H54 (cell line): ENCODE measurements at regions not wholly inside any gene's neighbourhood (a gene's known extent, or its start where the extent isn't known, plus 50 kb on each side); places are given as distances from the start of the nearest gene placed in this dataset.

Experiments
- DNase-seq: peaks from one replicate; pipeline ENCODE4 v3.0.0; 2011; ENCODE audit warnings: low spot score, mixed read lengths; ENCODE audit not compliant: insufficient read length
- FAIRE-seq: peaks from 3 replicates; lab custom pipeline; 2011; peaks lifted over from hg19 to GRCh38; lab: Jason Lieb, UNC
- POLR2A ChIP-seq: IDR thresholded peaks from 2 replicates; pipeline ENCODE4 v1.6.1; 2011; ENCODE audit warnings: low read depth, mild to moderate bottlenecking, low read length

DNA sequence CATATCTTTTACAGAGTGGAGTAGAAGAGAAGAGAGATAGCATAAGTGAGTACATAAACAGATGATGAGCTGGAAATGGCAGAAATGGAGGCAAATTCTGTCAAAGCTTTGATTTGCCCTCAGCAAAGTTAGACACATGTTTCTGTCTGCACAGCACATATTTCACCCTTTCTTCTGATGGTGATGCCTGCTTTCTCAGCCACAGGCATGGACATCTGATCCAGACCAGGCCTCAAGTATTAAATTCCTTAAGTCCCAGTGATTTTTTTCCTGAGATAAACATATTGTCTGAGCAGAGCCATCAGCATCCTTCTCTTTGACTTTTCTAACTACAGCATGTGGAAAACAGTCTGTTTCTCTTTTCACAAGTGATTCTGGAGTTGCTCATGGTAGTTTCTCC, 409.8 kb downstream of the MAN2A1 start:
- no peak for TF ChIP-seq POLR2A
- FAIRE-seq, result no peak

DNA sequence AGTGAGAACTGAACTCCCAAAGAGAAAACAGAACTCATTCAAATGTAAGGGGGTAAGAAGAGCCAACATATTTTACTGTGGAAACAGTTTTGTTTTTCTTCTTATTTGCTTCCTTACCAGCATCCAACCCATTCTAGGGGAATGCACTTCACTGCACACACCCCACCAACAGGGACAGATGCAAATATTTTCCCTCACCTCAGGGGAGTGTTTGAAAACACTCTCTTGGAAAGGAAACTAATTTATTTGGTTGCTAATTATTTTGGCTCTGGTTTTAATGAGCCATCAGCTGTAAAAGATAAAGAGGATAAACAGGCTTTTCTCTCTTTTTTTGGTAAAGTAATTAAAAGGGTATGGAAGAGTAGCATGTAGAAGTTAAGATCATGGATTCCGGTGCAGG, 413.4 kb downstream of the MAN2A1 start:
- no peak for FAIRE-seq
- TF ChIP-seq POLR2A, result no peak
- DNase-seq, result no peak

More for the DNA sequence above, 409.8 kb downstream of the MAN2A1 start:
- no peak for DNase-seq

DNA sequence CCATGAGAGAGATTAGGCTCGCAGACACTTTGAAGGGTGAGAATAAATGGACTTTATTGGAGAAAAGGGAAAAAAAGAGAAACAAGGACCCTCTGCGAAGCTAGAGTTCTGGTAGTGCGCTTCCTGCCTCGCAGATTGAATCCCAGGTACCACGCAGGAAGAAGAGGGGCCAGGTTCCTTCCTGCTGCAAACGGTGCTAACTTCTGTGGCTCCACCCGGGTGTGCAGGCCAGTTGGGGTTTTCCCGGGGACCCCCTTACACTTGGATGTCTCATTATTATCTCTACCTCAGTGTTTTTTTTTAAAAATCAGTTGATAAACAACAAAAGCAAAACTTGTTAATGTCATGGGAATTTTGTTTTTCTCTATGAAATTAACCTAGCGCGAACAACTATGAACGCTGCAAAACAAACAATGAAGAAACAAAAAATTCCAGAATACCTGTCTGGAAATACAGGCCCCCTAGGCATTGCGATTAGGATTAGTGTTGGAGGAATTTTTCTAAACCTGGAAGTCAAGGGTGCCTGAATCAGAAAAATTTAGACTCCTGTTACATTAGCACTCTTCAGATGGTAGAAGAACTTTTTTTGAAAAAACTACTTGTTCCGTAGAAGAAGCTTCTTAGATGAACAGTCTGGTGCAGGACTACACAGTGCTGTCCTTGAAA, 414.5 kb downstream of the MAN2A1 start:
- DNase-seq (no peak), FAIRE-seq (no peak)
- TF ChIP-seq POLR2A, result no peak

DNA sequence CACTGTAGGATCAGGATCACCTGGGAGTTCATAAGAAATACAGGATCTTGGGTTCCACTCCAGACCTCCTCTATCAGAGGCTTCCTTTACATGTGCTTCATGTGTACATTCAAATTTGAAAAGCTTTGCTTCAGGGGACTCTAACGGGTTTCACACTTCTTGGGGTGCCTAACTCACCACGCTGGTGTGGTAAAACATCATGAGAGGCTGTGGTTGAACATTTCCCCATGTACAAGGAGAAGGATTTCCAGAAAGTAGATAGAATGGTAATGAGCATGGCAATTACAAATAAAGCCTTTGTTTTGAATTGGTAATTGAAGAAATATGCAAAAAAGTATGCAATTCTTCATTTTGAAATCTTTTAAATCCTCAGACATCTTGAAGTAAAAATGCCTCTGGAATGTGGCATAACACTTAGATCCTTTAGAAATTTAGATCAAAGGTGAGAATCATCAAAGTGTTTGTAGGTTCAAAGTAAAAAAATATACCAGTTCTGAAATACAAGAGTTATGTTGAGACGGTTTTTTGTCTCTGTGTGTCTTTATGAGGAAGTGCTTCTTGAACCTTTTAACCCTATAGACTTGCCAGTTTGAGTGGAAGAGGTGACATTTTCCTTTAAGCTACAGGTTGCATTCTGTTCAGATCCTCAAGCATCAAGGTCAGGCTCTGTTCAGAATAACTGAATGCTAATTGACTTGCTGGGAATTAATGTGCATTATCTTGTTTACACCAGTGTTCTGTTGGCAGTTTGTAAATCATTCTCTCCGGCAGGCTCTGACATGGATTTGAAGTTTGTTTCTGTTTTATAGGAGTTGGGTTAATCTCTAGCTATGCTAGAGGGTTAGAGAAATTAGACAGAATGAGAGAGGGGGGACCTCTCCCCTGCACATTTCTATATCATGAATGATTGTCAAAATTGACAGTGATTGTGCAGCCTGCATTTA, 415.3 kb downstream of the MAN2A1 start:
- FAIRE-seq (no peak), DNase-seq (no peak)
- TF ChIP-seq POLR2A, result no peak

DNA sequence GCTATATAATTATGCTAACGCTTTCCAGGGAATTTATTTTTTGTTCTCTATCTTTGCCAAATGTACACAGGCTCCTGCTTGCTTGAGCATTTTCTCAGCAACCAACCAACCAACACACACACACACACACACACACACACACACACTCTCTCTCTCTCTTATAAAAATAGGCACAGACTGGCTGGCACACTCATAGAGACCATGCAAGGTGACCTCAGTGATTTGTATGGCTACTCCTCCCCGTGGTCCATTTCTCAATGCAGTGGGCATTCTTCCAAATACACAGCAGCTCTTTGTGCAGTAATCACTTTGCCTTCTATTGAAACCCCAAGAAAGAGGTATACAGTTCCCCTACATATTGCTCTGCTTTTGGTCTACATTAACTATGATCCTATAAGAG, 416.0 kb downstream of the MAN2A1 start:
- no peak for FAIRE-seq
- no peak for TF ChIP-seq POLR2A
- DNase-seq, result no peak

DNA sequence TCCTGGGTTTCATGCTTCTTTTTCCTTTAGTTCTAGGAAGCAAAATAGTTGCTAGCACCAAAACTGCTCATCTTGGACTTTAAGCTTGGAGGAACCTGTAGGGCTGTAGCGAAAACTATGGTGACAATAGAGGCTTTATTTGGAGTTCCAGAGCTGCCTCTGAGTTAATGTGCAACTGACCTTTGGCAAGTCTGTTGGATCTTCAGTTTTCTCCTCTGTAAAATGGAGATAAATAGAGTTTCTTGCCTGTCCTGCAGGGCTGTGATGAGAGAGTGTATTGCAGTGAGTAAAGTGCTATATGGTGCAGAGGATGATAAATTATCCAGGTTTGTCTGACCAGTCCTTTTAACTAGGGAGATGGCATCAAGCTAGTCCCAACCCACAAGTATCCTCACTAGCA, 417.0 kb downstream of the MAN2A1 start:
- TF ChIP-seq POLR2A, result no peak
- DNase-seq, result no peak
- FAIRE-seq, result no peak

DNA sequence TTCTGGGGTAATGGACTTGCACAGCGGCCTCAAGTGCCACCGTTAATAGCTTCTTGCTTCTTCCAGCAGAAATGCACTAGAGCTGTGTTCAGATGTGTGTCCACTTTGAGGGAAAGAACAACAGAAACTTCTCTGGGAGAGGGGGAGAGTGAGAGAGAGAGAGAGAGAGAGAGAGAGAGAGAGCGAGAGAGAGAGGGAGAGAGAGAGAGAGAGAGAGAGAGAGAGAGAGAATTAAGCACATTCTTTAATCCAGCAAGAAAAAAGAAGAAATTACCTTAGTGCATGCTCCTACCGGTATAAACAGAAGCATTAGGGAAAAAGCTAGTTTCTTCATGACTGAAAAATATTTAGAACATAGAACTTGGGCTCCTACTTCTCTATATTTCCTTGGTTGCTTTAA, 418.8 kb downstream of the MAN2A1 start:
- DNase-seq (no peak), FAIRE-seq (no peak)
- no peak for TF ChIP-seq POLR2A

DNA sequence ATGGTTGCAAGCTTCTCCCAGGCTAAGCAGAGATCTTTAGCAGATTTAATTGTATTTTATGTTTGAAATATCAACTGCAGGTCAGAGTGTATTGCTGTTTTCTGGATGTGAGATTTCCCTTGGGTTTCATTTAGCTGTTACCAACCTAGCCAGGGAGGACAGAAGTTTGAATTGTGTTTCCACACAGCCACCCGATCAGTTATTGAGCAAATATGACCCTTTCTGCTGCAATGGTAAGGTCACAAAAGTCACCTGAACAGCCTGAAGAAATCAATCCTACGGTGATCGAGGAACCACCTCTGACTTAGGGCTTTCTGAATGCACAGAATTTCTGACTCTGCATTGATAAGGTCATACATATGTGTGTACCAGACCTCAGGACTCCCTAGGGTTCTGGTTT, 419.9 kb downstream of the MAN2A1 start:
- no peak for FAIRE-seq

DNA sequence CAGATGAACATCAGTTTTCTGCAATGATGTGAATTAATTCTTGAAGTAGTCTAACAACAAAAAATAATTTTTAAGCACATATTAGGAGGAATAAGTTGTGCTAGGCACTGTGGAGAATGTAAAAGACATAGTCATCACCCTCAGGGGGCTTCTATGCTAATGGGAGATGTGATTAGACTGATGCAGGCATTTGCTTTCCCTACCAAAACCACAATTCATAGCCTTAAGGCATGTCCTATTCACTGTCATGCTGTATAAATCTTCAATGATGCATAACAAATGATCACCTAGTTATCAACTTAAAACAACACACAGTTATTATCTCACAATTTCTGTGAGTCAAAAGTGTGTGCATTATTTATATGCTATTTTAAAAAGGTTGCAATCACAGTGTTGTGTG, 422.6 kb downstream of the MAN2A1 start:
- DNase-seq, result no peak
- FAIRE-seq, result no peak
- no peak for TF ChIP-seq POLR2A

More for the DNA sequence above, 419.9 kb downstream of the MAN2A1 start:
- no peak for TF ChIP-seq POLR2A
- DNase-seq, result no peak

DNA sequence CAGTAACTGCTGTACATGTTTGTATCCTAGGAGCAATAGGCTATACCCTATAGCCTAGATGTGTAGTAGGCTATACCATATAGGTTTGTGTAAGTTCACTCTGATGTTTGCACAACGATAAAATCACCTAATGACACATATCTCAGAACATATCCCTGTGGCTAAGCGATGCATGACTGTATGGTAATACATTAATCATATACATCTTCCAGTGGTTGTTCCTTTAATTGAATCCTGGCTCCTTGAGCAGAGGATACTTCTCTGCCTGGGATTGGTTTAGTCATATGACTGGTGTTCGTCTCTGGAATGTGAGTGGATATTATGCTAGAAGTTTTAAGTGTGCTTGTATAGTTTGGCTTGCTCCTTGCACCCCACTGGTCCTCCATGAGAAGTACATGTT, 425.8 kb downstream of the MAN2A1 start:
- no peak for TF ChIP-seq POLR2A
- FAIRE-seq, result no peak
- DNase-seq, result no peak

DNA sequence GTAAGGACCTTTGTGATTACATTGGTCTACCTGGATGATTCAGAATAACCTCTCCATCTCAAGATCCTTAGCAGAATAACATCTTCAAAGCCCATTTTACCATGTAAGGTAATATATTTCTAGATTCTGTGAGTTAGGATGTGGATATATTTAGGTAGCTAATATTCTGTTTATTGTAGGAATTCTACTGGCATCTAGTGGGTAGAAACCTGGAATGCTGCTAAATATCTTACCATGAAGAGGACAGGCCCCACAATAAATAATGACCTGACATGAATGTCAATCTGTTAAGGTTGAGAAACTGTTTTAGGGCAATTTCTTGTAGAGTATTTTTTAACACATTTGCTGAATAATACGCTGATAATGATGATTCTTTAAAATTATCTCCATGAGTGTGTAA, 426.8 kb downstream of the MAN2A1 start:
- no peak for TF ChIP-seq POLR2A
- FAIRE-seq (no peak), DNase-seq (no peak)

DNA sequence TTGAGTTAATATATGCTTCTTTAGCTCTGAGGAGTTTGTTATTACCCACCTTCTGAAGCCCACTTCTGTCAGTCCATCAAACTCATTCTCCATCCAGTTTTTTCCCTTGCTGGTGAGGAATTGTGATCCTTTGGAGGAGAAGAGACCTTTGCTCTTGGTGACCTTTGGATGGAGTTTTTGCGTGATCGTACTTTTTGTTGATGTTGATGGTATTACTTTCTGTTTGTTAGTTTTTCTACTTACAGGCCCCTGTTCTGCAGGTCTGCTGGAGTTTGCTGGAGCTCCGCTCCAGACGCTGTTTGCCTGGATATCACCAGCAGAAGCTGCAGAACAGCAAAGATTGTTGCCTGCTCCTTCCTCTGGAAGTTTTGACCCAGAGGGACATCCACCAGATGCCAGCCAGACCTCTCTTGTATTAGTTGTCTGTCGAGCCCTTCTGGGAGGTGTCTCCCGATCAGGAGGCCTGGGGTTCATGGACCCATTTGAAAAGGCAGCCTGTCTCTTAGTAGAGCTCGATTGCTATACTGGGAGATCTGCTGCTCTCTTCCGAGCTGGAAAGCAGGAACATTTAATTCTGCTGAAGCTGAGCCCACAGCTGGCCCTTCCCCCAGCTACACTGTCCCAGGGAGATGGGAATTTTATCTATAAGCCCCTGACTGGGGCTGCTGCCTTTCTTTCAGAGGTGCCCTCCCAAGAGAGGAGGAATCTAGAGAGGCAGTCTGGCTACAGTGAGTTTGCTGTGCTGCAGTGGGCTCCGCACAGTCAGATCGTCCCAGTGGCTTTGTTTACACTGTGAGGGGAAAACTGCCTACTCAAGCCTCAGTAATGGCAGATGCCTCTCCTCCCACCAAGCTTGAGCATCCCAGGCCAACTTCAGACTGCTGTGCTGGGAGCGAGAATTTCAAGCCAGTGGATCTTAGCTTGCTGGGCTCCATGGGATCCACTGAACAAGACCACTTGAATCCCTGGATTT, 445.5 kb downstream of the MAN2A1 start:
- no peak for FAIRE-seq
- no peak for DNase-seq
- no peak for TF ChIP-seq POLR2A

DNA sequence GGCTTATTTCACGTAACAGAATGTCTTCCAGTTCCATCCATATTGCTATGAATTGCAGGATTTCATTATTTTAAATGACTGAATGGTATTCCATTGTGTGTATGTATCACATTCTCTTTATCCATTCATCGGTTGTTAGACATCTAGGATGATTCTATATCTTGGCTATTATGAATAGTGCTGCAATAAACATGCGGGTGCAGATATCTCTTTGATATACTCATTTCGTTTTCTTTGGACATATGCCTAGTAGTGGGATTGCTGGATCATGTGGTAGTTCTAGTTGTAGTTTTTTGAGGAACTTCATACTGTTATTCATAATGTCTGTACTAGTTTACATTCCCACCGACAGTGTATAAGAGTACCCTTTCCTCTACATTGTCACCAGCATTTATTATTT, 460.5 kb downstream of the MAN2A1 start:
- no peak for TF ChIP-seq POLR2A
- FAIRE-seq, result no peak
- no peak for DNase-seq
